Esophagus muscularis mucosa (tissue), 4 donors: ENCODE measurements at regions not wholly inside any gene's neighbourhood (a gene's known extent, or its start where the extent isn't known, plus 50 kb on each side); places are given as distances from the start of the nearest gene placed in this dataset.

Source experiments
- DNase-seq: peaks from one replicate; pipeline ENCODE4 v3.0.0-alpha.2; 2017; ENCODE audit errors: extremely low spot score
- H3K27ac ChIP-seq, 4 donors: fragments of 200-600 bp; sonication (generic); replicated peaks in 1 of 4; 1 replicate in 3 of 4; 2 replicates in 1 of 4; pipeline ENCODE4 v1.5.1; 2016 to 2019; ENCODE audit warnings: mild to moderate bottlenecking in 1 of 4
- H3K27me3 ChIP-seq, 4 donors: fragments of 200-600 bp; sonication (generic); one replicate each; pipeline versions ENCODE4 v1.5.1 to v1.6.0; 2016 to 2019
- H3K36me3 ChIP-seq, 4 donors: fragments of 200-600 bp; sonication (generic); one replicate each; pipeline ENCODE4 v1.5.1; 2016 to 2019
- H3K4me1 ChIP-seq, 4 donors: fragments of 200-600 bp; sonication (generic); one replicate each; pipeline ENCODE4 v1.5.1; 2016 to 2019
- H3K4me3 ChIP-seq, 4 donors: fragments of 200-600 bp; sonication (generic); 1 replicate in 2 of 4; 2 replicates in 2 of 4; pipeline ENCODE4 v1.5.1; 2016 to 2019; ENCODE audit warnings: mild to moderate bottlenecking in 4 of 4, moderate library complexity in 1 of 4
- H3K9me3 ChIP-seq, 4 donors: fragments of 200-600 bp; sonication (generic); 1 replicate in 3 of 4; 2 replicates in 1 of 4; pipeline ENCODE4 v1.5.1; 2016 to 2019
- EP300 ChIP-seq: sonication (generic); formaldehyde crosslinking; IDR thresholded peaks from one replicate; pipeline ENCODE4 v1.6.1; 2017; ENCODE audit warnings: antibody characterized with exemption
- POLR2A ChIP-seq: fragments of 450-650 bp; IDR thresholded peaks from one replicate; pipeline ENCODE4 v1.6.1; 2017; ENCODE audit warnings: antibody characterized with exemption, moderate library complexity, mild to moderate bottlenecking, low read depth
- POLR2AphosphoS5 ChIP-seq, 2 donors: sonication (generic); formaldehyde crosslinking; IDR thresholded peaks; one replicate each; pipeline ENCODE4 v1.6.1; 2017; ENCODE audit warnings: antibody characterized with exemption in 2 of 2
- WGBS: methylation state at CpG from one replicate; pipeline ENCODE4 v1.1.5; 2018; 5-methylcytosine and 5-hydroxymethylcytosine counted together
- intact Hi-C: fragments of 100-400 bp; cut with DNase I; formaldehyde crosslinking; loops from one replicate; pipeline ENCODE4 v1.15.1; 2023
- TF ChIP-seq, protein P1 (sequence below), 3 experiments: fragments of 200-600 bp in 2 of 3; fragments of 450-650 bp in 1 of 3; sonication (generic) in 2 of 3; IDR thresholded peaks; one replicate each; pipeline ENCODE4 v1.5.1; 2017 to 2019; ENCODE audit warnings: antibody characterized with exemption in 3 of 3, mild to moderate bottlenecking in 2 of 3, moderate library complexity in 1 of 3

DNA sequence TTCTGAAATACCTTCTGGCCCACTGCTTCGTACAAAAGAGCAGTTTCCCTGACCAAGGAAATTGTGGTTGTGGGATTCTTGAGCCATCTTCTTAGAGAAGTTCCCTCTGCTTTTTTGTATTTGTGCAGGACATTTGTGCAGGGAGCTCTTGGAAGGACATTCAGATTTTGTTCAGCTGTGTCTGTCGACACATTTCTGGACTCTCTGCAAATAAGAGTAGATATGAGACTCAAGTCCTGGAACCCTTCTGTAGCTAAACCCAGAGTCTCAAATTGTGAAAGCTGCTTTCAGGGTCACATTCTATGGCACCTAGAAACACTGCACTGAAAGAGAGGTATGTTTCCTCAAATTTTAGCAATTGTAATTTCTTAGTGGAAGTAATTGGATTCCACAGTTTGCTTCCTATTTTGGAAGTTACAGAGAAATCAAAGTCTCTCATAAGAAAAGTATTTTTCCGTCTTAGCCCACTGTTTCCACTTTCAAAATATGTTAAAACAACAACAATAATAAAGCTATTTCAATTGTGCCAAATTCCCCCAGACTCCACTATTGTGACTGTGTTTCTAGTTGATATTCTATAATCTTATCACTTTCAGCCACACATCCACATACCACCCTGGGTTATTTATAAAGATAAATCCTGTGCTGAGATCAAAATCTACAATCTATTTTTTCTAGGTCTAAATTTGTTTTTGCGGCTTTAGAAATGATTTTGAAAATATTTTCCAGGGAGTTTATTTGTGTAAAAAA is 224.0 kb downstream of the COG6 start:
- Histone ChIP-seq H3K4me3 (no peak overlapping the region), H3K27me3 (no peaks in the 10 kb centered on the region), H3K9me3 (peaks cover 0 to 13% (median 9%) of the 10 kb centered on the region in 4 donors), H3K4me1 (peaks cover 27 to 39% (median 33%) of the 10 kb centered on the region in 4 donors), H3K36me3 (no peaks in the 10 kb centered on the region), H3K27ac (no peak overlapping the region)
- 80% methylated on average over 4 of the region's 4 CpGs for WGBS
- TF ChIP-seq POLR2A, result no peak
- intact Hi-C loops, result no loop called here
- DNase-seq, result no peak

DNA sequence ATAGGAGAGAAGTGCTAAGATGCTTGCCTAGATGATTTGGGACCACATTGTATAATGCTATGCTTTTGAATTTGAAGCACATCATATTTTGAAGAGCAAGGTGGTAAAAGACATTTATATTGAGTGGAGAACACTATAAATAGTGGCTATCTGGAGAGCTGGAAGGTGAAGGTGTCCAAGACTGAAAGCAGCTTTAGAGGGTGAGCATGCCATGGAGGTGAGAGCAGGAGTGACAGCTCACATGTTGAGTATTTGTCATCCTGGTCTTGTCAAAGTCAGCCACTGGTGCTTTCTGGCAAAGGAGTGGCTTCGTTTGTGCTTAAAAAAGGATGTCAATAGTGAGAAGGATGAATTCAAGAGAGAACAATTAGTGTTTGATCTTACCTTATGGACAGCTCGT is 225.9 kb downstream of the COG6 start:
- Histone ChIP-seq H3K27me3 (no peaks in the 10 kb centered on the region), H3K4me1 (peaks cover 9 to 23% (median 20%) of the 10 kb centered on the region in 4 donors), H3K27ac (no peak overlapping the region), H3K36me3 (no peaks in the 10 kb centered on the region), H3K9me3 (peaks cover 0 to 14% (median 10%) of the 10 kb centered on the region in 4 donors), H3K4me3 (no peak overlapping the region)
- 50% methylated on average over 2 of the region's 2 CpGs for WGBS
- TF ChIP-seq, protein P1, sequence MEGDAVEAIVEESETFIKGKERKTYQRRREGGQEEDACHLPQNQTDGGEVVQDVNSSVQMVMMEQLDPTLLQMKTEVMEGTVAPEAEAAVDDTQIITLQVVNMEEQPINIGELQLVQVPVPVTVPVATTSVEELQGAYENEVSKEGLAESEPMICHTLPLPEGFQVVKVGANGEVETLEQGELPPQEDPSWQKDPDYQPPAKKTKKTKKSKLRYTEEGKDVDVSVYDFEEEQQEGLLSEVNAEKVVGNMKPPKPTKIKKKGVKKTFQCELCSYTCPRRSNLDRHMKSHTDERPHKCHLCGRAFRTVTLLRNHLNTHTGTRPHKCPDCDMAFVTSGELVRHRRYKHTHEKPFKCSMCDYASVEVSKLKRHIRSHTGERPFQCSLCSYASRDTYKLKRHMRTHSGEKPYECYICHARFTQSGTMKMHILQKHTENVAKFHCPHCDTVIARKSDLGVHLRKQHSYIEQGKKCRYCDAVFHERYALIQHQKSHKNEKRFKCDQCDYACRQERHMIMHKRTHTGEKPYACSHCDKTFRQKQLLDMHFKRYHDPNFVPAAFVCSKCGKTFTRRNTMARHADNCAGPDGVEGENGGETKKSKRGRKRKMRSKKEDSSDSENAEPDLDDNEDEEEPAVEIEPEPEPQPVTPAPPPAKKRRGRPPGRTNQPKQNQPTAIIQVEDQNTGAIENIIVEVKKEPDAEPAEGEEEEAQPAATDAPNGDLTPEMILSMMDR (IDR thresholded peaks at IDR 0.05), result no peak
- TF ChIP-seq POLR2AphosphoS5 (IDR thresholded peaks at IDR 0.05) (no peak), POLR2A (no peak), EP300 (no peak)
- DNase-seq, result no peak
- intact Hi-C loops, result no loop called here

DNA sequence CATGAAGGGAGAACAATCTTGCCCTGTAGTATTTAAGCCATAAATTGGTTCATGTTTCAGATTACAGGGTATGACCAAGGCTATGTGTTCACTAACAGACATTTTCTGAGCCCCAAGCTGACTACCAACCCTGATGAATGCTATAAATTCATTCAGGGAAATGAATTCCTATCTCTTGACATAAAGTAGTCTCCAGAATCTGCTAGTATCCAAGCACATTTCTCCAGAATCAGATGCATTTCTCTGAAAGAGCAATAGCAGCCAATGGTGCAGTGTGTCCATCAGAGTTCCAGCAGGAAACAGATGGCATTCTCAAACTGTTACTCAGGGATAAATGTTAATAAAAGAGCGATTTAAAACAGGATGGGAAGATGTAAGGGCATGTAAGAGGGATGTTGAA is 226.4 kb downstream of the COG6 start:
- H3K4me3 ChIP-seq, result no peak overlapping the region
- H3K9me3 ChIP-seq, result peaks cover 0 to 14% (median 10%) of the 10 kb centered on the region in 4 donors
- peaks cover 9 to 23% (median 18%) of the 10 kb centered on the region in 4 donors for H3K4me1 ChIP-seq
- 73% methylated on average over 1 of the region's 1 CpG for WGBS
- no peaks in the 10 kb centered on the region for H3K36me3 ChIP-seq
- TF ChIP-seq EP300, result no peak
- TF ChIP-seq POLR2AphosphoS5 (IDR thresholded peaks at IDR 0.05), result no peak
- no peak for TF ChIP-seq POLR2A
- TF ChIP-seq, protein P1 (IDR thresholded peaks at IDR 0.05), result no peak
- DNase-seq, result no peak
- no peak overlapping the region for H3K27ac ChIP-seq
- intact Hi-C loops, result no loop called here
- no peaks in the 10 kb centered on the region for H3K27me3 ChIP-seq

DNA sequence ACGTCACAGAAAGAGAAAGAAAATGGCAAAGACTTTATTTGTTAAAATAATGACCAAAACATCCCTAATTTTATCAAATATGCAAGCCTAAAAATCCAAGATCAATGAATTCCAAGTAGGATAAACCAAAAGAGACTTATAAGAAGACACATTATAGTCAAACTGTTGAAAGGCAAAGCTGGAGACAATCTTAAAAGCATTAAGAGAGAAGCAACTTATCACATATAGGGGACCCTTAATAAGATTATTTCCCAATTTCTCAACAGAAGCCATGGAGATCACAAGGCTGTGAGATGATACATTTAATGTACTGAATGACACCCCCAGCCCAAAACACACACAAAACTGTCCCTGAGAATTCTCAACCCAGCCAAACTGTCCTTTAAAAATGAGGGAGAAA is 228.7 kb downstream of the COG6 start:
- Histone ChIP-seq H3K27ac (no peak overlapping the region), H3K4me1 (peaks cover 21 to 37% (median 30%) of the 10 kb centered on the region in 4 donors), H3K36me3 (no peaks in the 10 kb centered on the region), H3K27me3 (no peaks in the 10 kb centered on the region), H3K4me3 (no peak overlapping the region), H3K9me3 (peaks cover 0 to 14% (median 10%) of the 10 kb centered on the region in 4 donors)
- WGBS, result 46% methylated on average over 1 of the region's 1 CpG
- intact Hi-C loops, result no loop called here
- TF ChIP-seq, protein P1 (IDR thresholded peaks at IDR 0.05), result no peak
- no peak for TF ChIP-seq POLR2AphosphoS5 (IDR thresholded peaks at IDR 0.05)
- no peak for TF ChIP-seq EP300
- TF ChIP-seq POLR2A, result no peak
- no peak for DNase-seq

DNA sequence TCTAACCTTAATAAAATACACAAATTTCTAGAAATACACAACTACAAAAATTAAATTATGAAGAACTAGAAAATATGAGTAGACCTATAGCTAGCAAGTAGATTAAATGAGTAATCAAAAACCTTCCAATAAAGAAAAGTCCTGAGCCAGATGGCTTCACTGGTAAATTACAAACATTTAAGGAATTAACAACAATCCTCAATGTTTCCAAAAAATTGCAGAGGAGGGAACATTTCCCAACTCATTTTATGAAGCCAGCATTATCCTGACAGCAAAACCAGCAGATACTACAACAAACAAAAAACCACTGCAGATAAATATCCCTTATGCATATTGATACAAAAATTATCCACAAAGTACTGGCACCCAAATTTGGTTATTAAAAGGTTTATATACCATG is 230.9 kb downstream of the COG6 start:
- Histone ChIP-seq H3K36me3 (no peaks in the 10 kb centered on the region), H3K9me3 (peaks cover 0 to 14% (median 10%) of the 10 kb centered on the region in 4 donors), H3K4me1 (peaks cover 17 to 41% (median 38%) of the 10 kb centered on the region in 4 donors), H3K27me3 (no peaks in the 10 kb centered on the region), H3K4me3 (no peak overlapping the region), H3K27ac (no peak overlapping the region)
- TF ChIP-seq EP300, result no peak
- TF ChIP-seq, protein P1 (IDR thresholded peaks at IDR 0.05), result no peak
- no peak for TF ChIP-seq POLR2AphosphoS5 (IDR thresholded peaks at IDR 0.05)
- TF ChIP-seq POLR2A, result no peak
- no peak for DNase-seq
- intact Hi-C loops, result no loop called here
